ENCODE measurements at regions not wholly inside any gene's neighbourhood (a gene's known extent, or its start where the extent isn't known, plus 50 kb on each side); places are given as distances from the start of the nearest gene placed in this dataset.

GRCh38 chr9:90251316-90251715 lies 391.3 kb downstream of the DIRAS2 start:
- Histone ChIP-seq H3F3A (ENCODE audit: insufficient read depth, low read length) (no peaks in the 10 kb centered on the region), H3K4me1 (ENCODE audit: low read length) (no peaks in the 10 kb centered on the region), H2AFZ (ENCODE audit: low read length) (no peak overlapping the region), H3K9me2 (replicated peaks; ENCODE audit: insufficient read depth, low read length) (no peaks in the 10 kb centered on the region), H3K27ac (ENCODE audit: low read length) (no peak overlapping the region), H3K4me2 (ENCODE audit: low read depth, low read length) (no peak overlapping the region), H3K36me3 (replicated peaks; ENCODE audit: insufficient read depth, low read length) (no peaks in the 10 kb centered on the region), H4K20me1 (ENCODE audit: insufficient read depth, low read length) (no peaks in the 10 kb centered on the region), H3K79me2 (ENCODE audit: low read length) (no peaks in the 10 kb centered on the region), H3K9ac (ENCODE audit: low read length) (no peak overlapping the region), H3K4me3 (ENCODE audit: low read length) (no peak overlapping the region), H3K27me3 (replicated peaks; ENCODE audit: insufficient read depth, low read length) (no peaks in the 10 kb centered on the region), H3K9me3 (replicated peaks; ENCODE audit: insufficient read depth, low read length) (no peaks in the 10 kb centered on the region)
- TF ChIP-seq EZH2phosphoT487 (IDR thresholded peaks at IDR 0.05; ENCODE audit: low read length) (no peak), EZH2 (optimal IDR thresholded peaks at IDR 0.05; ENCODE audit: low read depth, low read length) (no peak)
- no peak for DNase-seq

GRCh38 chr9:90256345-90256744 lies 386.3 kb downstream of the DIRAS2 start:
- Histone ChIP-seq H3K9me3 (replicated peaks; ENCODE audit: insufficient read depth, low read length) (no peaks in the 10 kb centered on the region), H3K36me3 (replicated peaks; ENCODE audit: insufficient read depth, low read length) (no peaks in the 10 kb centered on the region), H3K27me3 (replicated peaks; ENCODE audit: insufficient read depth, low read length) (0 out of 2 replicates have a peak, but pooled peaks cover 11% of the 10 kb centered on the region), H3K79me2 (ENCODE audit: low read length) (no peaks in the 10 kb centered on the region), H3K27ac (ENCODE audit: low read length) (no peak overlapping the region), H4K20me1 (ENCODE audit: insufficient read depth, low read length) (no peaks in the 10 kb centered on the region), H3K4me2 (ENCODE audit: low read depth, low read length) (no peak overlapping the region), H3K4me3 (ENCODE audit: low read length) (no peak overlapping the region), H3F3A (ENCODE audit: insufficient read depth, low read length) (peaks cover 15% of the 10 kb centered on the region), H3K4me1 (ENCODE audit: low read length) (peaks cover 8% of the 10 kb centered on the region), H3K9ac (ENCODE audit: low read length) (no peak overlapping the region), H2AFZ (ENCODE audit: low read length) (no peak overlapping the region), H3K9me2 (replicated peaks; ENCODE audit: insufficient read depth, low read length) (no peaks in the 10 kb centered on the region)
- TF ChIP-seq CTCF (IDR thresholded peaks at IDR 0.05; ENCODE audit: low read length) (no peak), EZH2phosphoT487 (IDR thresholded peaks at IDR 0.05; ENCODE audit: low read length) (no peak), EZH2 (optimal IDR thresholded peaks at IDR 0.05; ENCODE audit: low read depth, low read length) (no peak)
- no peak for DNase-seq

GRCh38 chr9:90259311-90260246 lies 383.0 kb downstream of the DIRAS2 start:
- Histone ChIP-seq H3K4me1 (ENCODE audit: low read length) (peaks cover 8% of the 10 kb centered on the region), H3K27me3 (replicated peaks; ENCODE audit: insufficient read depth, low read length) (0 out of 2 replicates have a peak, but pooled peaks cover 11% of the 10 kb centered on the region), H3K79me2 (ENCODE audit: low read length) (no peaks in the 10 kb centered on the region), H3F3A (ENCODE audit: insufficient read depth, low read length) (peaks cover 15% of the 10 kb centered on the region), H3K9me2 (replicated peaks; ENCODE audit: insufficient read depth, low read length) (no peaks in the 10 kb centered on the region), H3K9ac (ENCODE audit: low read length) (no peak overlapping the region), H4K20me1 (ENCODE audit: insufficient read depth, low read length) (no peaks in the 10 kb centered on the region), H3K9me3 (replicated peaks; ENCODE audit: insufficient read depth, low read length) (no peaks in the 10 kb centered on the region), H3K4me2 (ENCODE audit: low read depth, low read length) (peak overlapping the region; percentile 62), H3K27ac (ENCODE audit: low read length) (no peak overlapping the region), H3K36me3 (replicated peaks; ENCODE audit: insufficient read depth, low read length) (no peaks in the 10 kb centered on the region), H2AFZ (ENCODE audit: low read length) (no peak overlapping the region), H3K4me3 (ENCODE audit: low read length) (0 out of 2 replicates have a peak overlapping the region, but pooled peaks have one; percentile 16)
- peak; percentile 55 for DNase-seq
- no peak for TF ChIP-seq EZH2 (optimal IDR thresholded peaks at IDR 0.05; ENCODE audit: low read depth, low read length)
- no peak for TF ChIP-seq CTCF (IDR thresholded peaks at IDR 0.05; ENCODE audit: low read length)
- no peak for TF ChIP-seq EZH2phosphoT487 (IDR thresholded peaks at IDR 0.05; ENCODE audit: low read length)
